Endothelial cell of umbilical vein (primary cell): ENCODE measurements at regions not wholly inside any gene's neighbourhood (a gene's known extent, or its start where the extent isn't known, plus 50 kb on each side); places are given as distances from the start of the nearest gene placed in this dataset.

Experiments
- EZH2 ChIP-seq: IDR thresholded peaks from 2 replicates; pipeline ENCODE4 v1.6.1; 2012; ENCODE audit warnings: borderline replicate concordance, low read depth, mild to moderate bottlenecking, moderate library complexity, low read length, inconsistent platforms; ENCODE audit not compliant: severe bottlenecking
- MYC ChIP-seq: IDR thresholded peaks from one replicate; pipeline ENCODE4 v1.6.1; 2011; ENCODE audit warnings: mild to moderate bottlenecking, low read depth, low read length
- POLR2A ChIP-seq: IDR thresholded peaks from 2 replicates; pipeline ENCODE4 v1.6.1; 2012; ENCODE audit warnings: low read depth, mild to moderate bottlenecking, control low read depth, low read length
- POLR2AphosphoS5 ChIP-seq: IDR thresholded peaks from 2 replicates; pipeline ENCODE4 v1.6.1; 2012; ENCODE audit warnings: low read depth, mild to moderate bottlenecking, control low read depth, low read length, moderate library complexity; ENCODE audit not compliant: insufficient read depth
- TF ChIP-seq, protein P1 (sequence below), 2 donors: IDR thresholded peaks; 1 replicate in 1 of 2; 2 replicates in 1 of 2; pipeline ENCODE4 v1.5.1; 2011; ENCODE audit warnings: low read length in 2 of 2, mild to moderate bottlenecking in 2 of 2, moderate library complexity in 2 of 2, control low read depth in 1 of 2, inconsistent platforms in 1 of 2, low read depth in 1 of 2; ENCODE audit not compliant: insufficient read depth in 1 of 2; ENCODE audit errors: extremely low read depth in 1 of 2
- TF ChIP-seq, protein P2 (sequence below): IDR thresholded peaks from 2 replicates; pipeline ENCODE4 v1.6.1; 2011; ENCODE audit not compliant: insufficient read depth, insufficient read length

DNA sequence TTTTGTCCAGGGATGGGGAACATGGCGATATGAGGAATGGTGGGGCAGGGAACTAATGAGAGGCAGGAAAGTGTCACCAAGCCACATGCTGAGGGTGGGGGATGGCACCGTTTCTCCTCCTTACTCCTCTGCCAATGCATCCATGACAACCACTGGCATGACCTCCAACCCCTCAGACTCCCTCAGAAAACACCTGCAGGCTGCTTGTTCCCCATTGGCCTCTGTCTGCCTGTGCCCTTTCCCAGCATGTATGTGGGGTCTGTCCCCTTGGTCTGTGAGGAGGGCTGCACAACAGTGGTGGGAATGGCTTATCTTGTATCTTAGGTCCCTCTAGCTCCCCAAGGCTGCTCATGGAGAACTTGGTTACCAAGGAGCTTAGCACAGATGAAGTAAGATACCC is 137.2 kb upstream of the NGF start:
- TF ChIP-seq, protein P1, sequence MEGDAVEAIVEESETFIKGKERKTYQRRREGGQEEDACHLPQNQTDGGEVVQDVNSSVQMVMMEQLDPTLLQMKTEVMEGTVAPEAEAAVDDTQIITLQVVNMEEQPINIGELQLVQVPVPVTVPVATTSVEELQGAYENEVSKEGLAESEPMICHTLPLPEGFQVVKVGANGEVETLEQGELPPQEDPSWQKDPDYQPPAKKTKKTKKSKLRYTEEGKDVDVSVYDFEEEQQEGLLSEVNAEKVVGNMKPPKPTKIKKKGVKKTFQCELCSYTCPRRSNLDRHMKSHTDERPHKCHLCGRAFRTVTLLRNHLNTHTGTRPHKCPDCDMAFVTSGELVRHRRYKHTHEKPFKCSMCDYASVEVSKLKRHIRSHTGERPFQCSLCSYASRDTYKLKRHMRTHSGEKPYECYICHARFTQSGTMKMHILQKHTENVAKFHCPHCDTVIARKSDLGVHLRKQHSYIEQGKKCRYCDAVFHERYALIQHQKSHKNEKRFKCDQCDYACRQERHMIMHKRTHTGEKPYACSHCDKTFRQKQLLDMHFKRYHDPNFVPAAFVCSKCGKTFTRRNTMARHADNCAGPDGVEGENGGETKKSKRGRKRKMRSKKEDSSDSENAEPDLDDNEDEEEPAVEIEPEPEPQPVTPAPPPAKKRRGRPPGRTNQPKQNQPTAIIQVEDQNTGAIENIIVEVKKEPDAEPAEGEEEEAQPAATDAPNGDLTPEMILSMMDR (IDR thresholded peaks at IDR 0.05; ENCODE audit: extremely low read depth in 1 of 2, insufficient read depth in 1 of 2, low read depth in 1 of 2, low read length in 2 of 2), result no peak
- no peak for TF ChIP-seq POLR2A
- TF ChIP-seq MYC, result no peak
- no peak for TF ChIP-seq EZH2
- TF ChIP-seq POLR2AphosphoS5, result no peak
- TF ChIP-seq, protein P2, sequence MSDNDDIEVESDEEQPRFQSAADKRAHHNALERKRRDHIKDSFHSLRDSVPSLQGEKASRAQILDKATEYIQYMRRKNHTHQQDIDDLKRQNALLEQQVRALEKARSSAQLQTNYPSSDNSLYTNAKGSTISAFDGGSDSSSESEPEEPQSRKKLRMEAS, result no peak
